NCI-H1694 (cell line): ENCODE measurements at regions not wholly inside any gene's neighbourhood (a gene's known extent, or its start where the extent isn't known, plus 50 kb on each side); places are given as distances from the start of the nearest gene placed in this dataset.

Experiments used
- DNase-seq: peaks from one replicate; lab custom pipeline; 2025; lab: John Stamatoyannopoulos, UW

DNA sequence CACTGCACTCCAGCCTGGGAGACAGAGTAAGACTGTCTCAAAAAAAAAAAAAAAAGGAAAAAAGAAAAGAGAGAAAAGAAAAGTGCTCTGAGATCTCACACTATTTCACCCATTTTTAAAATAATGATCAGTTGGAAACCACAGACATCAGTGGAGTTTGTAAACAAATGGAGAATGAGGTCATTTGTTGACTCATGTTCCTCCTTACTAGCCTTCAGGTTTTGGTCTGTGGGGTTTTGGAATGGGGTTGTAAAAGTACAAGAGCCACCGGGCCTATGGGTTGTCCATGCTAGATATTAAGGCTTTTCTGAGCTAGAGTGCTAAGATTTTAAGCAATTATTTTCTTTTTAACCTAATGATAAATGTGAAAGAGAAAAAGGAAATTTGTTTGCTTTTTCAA, 104.4 kb upstream of the PRL start:
- DNase-seq: no peak

GRCh38 chr6:22401932-22402331, 105.1 kb upstream of the PRL start:
- DNase-seq: no peak

GRCh38 chr6:22409486-22409885, 112.7 kb upstream of the PRL start:
- DNase-seq: no peak

DNA sequence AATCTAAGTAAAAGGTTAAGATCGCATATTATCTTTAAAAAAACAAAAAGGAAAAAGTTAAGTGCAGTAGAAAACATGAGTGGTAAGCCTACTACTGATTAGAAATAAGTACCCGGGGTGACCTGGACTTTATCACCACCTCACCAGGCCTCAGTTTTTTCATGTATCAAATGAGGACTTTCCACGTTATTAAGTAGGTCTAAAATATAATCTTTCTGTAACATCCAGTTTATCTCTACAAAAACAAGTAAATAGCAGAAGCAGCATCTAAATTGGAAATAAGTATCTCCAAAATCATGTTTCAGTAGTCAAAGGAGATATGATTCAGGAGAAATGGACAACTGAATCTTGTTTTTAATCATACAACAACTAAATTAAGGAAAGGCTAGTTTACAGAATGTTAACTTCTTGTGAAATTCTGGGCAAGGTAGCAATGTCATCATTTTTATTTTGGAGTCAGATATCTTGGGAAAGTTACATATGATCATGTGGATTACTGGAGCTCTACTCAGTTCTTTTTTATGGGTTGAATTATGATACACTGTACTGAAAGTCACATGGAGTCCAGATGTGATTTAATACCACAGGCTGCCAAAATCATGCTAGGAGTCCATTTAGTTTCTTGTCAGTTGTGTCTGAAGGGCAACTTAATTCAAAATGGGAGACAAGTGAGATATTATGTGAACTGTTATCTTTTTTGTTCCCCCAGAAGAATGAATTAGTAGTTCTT, 114.7 kb upstream of the PRL start:
- DNase-seq: no peak

DNA sequence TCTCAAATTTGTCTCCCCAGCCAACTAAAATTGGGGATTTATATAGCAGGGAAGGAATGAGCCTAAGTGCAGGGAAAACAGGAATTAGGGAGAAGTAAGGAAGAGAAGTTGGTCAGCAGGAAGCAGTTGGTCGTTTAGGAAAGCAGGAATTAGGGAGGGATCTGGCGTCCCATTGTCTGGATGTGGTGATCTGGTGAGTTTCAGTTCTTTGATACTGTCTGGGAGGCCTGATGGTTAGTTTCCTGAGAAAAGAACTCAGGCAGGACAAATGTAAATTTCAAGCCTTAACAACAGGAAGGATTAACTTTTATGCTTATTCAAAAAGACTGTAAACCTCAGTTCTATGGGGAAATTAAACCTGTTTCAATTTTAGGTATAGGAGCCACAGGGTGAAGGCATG, 116.2 kb upstream of the PRL start:
- DNase-seq: no peak

DNA sequence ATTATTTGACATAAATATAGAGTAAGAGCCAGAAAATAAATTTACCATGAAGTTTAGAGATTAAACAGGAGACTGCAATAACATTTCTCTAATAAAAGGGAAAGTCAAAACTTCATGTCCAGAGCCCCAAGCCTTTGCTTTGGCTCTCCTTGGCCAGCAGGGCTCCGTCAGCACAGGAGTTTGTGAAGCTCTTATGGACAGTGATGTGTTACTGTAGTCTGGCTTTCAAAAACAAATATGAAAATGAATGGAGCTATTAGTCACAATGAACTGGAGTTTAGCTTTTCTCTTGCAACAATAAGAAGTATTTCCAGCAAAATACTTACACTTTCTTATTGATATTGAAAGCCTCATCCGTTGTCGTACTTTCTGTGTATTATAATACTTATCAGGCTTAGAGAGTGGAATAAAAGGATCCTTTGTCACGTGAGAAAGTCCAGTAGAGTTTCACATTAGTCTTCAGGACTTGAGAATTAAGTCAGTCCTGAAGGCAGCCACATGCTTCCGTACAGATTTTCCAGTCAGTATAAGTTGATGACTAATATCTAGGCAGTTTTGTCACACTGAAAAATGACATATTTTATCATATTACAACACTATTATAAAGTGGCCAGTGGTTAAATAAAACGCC, 117.0 kb upstream of the PRL start:
- no peak for DNase-seq

DNA sequence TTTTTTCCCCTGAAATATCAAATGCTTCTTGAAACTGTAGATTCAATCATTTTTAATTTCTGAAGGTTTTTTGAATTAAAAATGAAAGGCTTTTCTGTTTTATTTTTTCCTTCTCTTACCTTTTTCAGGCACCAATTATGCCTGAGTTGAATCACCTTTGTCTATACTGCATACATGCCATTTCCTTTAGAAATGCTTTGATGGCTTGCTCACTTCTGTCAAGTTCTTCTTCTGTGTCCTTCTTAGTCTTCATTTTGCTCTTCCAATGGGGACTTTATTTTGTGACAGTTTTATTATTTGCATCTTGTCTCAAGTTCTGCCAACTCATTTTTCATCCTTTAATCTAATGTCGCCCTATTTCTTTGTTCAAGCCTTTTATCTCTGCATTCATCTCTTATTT, 121.9 kb upstream of the PRL start:
- DNase-seq: no peak

DNA sequence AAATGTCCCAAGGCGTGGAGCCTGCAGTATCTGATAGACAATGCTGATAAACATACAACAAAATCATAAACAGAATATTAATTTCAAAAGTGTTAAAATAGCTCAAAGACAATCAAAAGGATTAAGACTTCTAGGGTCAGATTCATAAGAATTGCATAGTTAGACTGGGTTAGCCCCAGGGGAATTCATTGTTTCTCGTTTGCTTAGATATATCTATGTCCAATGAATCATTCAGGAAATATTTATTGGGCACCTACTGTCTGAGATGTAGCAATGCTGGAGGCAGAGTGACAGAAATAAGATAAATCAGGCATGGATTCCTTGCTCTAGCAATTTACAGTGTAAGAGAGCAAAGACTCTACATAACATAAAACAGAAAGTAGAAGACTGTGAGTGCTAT, 124.4 kb upstream of the PRL start:
- no peak for DNase-seq

DNA sequence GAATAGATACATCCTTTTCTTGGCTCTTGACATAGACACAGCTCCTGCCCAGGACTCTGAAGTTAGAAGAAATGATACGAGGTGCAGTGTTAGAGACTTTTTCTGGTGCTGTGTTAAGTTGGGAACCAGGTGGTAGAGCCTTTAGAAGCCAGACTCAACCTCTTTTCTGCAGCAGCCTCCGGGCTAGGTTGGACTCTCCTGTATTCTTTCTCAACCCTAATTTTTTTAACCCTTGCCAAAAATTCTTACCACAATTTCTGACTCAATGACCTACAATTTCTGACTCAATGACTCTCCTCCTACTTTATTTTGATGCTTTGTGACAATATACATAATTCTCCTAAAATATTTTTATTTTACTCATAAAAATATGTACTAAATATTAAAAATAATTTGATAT, 127.4 kb upstream of the PRL start:
- no peak for DNase-seq

- no peak for DNase-seq
Observed at GRCh38 chr6:22432060-22432459, 135.2 kb upstream of the PRL start.

DNA sequence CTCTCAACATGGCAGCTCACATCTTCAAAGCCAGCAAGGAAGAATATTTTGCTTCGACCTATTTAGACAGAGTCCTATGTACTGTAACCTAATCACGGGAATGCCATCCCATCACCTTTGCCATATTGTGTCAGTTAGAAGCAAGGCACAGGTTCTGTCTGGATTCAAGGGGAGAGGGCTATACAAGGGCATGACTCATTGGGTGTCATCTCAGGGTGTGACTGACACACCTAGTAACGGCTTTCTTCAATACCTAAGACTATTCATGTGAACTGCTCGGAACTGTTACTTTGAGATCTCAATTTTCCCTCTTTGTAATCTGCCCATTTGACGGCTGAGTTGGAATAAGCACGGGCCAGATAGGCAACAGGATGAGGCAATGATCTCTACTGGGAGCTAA, 135.6 kb upstream of the HDGFL1 start:
- DNase-seq: no peak

DNA sequence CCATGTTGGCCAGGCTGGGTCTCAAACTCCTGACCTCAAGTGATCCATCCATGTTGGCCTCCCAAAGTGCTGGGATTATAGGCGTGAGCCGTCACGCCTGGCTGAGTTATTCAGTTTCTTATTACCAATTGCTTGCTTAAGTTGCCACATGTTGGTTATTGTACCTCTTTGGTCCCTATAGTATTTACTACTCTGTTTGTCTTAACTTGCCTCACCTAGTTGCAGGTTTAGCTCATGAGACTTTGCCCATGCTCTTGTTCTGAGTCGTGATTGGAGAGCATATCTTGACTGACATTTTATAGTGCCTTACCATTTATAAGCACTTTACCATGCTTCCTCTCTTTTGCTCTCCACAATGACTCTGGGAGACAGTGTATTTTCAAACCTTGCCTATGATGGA, 134.2 kb upstream of the HDGFL1 start:
- DNase-seq: no peak

GRCh38 chr6:22436134-22436533, 133.2 kb upstream of the HDGFL1 start:
- DNase-seq: no peak

DNA sequence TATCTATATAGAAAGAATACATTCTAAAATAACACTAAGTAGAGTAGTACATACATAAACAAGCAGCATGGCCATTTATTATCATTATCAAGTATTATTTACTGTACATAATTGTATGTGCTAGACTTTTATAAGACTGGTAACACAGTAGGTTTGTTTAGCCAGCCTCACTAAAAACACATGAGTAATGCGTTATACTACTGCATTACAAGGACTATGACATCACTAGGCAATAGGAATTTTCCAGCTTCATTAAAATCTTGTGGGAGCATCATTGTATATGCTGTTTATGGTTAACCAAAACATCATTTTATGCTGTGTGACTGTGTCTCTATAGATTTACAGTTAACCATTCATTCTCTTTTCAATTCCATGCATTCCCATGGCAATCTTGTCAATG, 131.7 kb upstream of the HDGFL1 start:
- no peak for DNase-seq

DNA sequence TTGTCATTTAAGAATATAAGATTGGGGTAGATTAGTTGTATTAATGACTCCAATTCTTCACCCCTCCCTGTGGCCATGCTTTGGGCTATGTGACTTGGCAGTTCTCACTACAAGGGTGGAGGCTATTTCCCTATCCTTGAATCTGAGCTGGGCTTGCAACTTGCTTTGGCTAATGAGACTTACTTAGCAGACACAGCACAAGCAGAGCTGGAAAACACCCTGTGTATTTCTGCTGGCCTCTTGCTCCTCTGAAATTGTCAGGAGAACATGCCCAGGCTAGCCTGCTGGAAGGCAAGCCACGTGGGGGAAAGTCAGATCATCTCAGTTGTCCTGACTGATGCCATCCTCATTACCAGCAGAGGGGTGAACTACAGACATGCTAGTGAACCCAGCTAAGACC, 126.5 kb upstream of the HDGFL1 start:
- no peak for DNase-seq

- no peak for DNase-seq
Observed at GRCh38 chr6:22444330-22444729, 125.0 kb upstream of the HDGFL1 start.

DNA sequence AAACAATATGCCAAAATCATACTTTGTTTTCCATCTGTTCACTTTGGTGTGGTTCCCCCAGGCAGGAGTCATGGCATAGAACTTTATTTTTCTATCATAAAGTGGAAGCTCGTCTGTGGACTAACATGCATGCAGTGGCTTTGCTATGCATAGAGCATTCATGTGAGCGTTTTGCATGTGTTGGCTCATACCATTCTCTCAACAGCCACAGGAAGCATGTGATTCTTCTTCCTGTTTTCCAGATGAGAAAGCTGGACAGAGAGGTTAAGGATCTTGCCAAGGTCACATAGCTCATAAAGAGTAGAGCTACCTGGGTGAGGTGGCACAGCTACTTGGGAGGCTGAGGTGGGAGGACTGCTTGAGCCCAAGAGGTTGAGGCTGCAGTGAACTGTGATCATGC, 123.4 kb upstream of the HDGFL1 start:
- DNase-seq: no peak

DNA sequence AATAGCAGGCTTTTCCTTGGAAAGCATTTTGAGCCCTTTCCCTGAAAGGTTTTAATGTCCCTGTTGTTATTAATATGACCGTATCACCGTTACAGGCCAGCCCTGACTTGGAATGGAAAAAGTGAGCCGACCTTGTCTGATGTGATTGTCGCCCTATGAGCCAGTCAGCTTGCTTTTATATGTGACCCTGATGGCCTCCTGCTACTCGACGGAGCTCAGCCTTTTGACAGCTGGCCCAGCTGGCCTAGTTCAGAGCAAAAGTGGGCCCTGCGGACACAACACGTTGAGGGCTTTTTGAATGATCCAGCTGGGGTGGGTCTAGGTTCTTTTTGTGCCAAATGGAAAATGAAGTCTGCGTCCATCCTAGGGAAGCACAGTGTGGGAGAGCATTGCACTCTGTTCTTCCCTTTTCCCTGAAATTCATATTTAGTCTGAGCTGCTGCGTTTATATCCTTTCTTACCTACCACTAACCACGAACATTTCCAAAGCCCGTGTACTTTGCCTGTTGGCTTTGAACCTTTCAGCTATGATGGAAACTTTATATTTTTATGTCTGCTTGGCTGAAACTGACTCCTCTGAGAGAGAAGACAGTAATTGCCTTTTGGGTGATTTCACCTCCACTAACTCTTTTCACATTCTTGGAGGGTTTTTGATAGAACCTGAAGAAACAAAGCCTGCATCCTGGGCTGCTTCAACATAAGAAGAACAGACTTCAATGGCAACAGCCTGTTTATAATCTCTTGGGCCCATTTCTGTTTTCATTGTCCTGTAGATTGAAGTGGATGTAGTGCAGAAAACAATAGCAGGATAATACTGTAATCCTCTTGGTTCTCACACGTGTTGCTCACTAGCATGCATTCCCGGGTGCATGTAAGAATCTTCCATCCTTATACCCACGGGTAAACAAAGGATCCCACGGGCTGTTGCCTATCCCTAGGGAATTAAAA, 121.8 kb upstream of the HDGFL1 start:
- DNase-seq: no peak

GRCh38 chr6:22448291-22448711, 121.1 kb upstream of the HDGFL1 start:
- DNase-seq: no peak

GRCh38 chr6:22451962-22452361, 117.4 kb upstream of the HDGFL1 start:
- no peak for DNase-seq

DNA sequence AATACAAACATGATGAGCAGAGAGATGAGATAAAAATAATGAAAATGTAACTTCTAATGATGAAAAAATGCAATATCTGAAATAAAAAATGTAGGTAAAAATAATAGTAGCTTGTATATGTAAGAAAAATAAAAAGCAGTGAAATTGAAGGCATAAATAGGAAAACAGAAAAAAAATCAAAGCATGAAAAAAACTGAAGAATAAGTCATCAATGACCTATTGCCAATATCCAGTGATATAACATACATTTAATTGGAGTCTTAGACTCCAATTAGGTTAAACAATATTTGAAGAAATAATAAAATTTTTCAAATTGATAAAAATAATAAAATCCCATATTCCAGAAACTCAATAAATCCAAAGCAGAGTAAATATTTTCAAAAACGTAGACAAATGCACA, 114.0 kb upstream of the HDGFL1 start:
- no peak for DNase-seq

DNA sequence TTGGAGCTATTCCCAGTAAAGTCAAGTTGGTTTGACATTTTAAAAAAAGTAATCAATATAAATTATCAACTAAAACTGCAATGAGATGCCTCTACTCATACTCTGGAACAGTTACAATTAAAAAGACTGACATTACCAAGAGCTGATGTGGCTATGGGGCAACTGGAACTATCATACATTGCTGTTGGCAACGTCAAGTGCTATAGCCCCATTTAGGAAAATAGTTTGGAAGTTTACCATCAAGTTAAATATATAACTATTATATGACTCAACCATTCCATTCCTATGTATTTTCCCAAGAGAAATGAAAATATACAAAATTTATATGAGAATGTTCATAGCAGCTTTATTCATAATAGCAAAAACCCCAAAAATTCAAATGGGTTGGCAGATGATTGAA, 111.4 kb upstream of the HDGFL1 start:
- DNase-seq: no peak

- no peak for DNase-seq
Observed at GRCh38 chr6:22466665-22467245, 102.6 kb upstream of the HDGFL1 start.
